ENCODE measurements at regions not wholly inside any gene's neighbourhood (a gene's known extent, or its start where the extent isn't known, plus 50 kb on each side); places are given as distances from the start of the nearest gene placed in this dataset.

DNA sequence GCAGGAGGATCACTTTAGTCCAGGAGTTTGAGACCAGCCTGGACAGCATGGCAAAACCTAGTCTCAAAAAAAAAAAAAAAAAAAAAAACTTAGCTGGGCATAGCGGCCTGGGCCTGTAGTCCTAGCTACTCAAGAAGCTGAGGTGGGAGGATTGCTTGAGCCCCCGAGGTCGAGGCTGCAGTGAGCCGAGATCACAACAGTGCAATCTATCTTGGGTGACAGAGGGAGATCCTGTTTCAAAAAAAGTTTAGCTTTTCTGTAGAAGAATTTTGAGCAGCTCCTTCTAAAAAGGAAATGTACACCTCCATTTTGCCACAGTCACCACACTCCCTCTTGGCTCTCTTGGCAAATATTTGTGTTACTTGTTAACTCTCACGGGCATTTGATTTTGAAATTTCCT, 505.8 kb downstream of the DOK5 start:
- TF ChIP-seq, protein P1, sequence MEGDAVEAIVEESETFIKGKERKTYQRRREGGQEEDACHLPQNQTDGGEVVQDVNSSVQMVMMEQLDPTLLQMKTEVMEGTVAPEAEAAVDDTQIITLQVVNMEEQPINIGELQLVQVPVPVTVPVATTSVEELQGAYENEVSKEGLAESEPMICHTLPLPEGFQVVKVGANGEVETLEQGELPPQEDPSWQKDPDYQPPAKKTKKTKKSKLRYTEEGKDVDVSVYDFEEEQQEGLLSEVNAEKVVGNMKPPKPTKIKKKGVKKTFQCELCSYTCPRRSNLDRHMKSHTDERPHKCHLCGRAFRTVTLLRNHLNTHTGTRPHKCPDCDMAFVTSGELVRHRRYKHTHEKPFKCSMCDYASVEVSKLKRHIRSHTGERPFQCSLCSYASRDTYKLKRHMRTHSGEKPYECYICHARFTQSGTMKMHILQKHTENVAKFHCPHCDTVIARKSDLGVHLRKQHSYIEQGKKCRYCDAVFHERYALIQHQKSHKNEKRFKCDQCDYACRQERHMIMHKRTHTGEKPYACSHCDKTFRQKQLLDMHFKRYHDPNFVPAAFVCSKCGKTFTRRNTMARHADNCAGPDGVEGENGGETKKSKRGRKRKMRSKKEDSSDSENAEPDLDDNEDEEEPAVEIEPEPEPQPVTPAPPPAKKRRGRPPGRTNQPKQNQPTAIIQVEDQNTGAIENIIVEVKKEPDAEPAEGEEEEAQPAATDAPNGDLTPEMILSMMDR (IDR thresholded peaks at IDR 0.05), result no peak
- no peak for TF ChIP-seq POLR2A (IDR thresholded peaks at IDR 0.05)
- TF ChIP-seq POLR2AphosphoS5 (IDR thresholded peaks at IDR 0.05), result no peak
